GM12872 (cell line): ENCODE measurements at regions not wholly inside any gene's neighbourhood (a gene's known extent, or its start where the extent isn't known, plus 50 kb on each side); places are given as distances from the start of the nearest gene placed in this dataset.

Experiments used
- TF ChIP-seq, protein P1 (sequence below): IDR thresholded peaks from 3 replicates; pipeline ENCODE4 v1.5.1; 2011; ENCODE audit warnings: low read depth, mild to moderate bottlenecking, low read length, moderate library complexity; ENCODE audit not compliant: insufficient read depth

DNA sequence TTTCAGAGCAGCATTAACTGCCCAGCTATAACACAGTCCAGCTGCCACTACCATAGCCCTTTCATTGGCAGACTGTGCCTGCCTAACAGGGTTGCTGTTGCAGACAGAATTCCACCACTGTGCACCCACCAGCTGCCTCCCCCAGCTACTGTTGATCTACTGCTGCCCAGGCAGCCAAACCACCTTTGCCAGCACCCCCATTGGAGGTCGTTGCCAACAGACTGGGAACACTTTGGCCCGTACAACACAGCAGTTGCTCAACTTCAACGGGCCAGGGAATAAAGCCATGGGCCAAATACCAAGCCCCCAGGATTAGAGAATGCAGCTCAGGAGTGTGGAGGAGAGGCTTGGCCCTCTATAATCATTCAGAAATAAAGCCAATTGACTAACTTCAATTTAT is 473.6 kb downstream of the CDH11 start:
- TF ChIP-seq, protein P1, sequence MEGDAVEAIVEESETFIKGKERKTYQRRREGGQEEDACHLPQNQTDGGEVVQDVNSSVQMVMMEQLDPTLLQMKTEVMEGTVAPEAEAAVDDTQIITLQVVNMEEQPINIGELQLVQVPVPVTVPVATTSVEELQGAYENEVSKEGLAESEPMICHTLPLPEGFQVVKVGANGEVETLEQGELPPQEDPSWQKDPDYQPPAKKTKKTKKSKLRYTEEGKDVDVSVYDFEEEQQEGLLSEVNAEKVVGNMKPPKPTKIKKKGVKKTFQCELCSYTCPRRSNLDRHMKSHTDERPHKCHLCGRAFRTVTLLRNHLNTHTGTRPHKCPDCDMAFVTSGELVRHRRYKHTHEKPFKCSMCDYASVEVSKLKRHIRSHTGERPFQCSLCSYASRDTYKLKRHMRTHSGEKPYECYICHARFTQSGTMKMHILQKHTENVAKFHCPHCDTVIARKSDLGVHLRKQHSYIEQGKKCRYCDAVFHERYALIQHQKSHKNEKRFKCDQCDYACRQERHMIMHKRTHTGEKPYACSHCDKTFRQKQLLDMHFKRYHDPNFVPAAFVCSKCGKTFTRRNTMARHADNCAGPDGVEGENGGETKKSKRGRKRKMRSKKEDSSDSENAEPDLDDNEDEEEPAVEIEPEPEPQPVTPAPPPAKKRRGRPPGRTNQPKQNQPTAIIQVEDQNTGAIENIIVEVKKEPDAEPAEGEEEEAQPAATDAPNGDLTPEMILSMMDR = no peak

DNA sequence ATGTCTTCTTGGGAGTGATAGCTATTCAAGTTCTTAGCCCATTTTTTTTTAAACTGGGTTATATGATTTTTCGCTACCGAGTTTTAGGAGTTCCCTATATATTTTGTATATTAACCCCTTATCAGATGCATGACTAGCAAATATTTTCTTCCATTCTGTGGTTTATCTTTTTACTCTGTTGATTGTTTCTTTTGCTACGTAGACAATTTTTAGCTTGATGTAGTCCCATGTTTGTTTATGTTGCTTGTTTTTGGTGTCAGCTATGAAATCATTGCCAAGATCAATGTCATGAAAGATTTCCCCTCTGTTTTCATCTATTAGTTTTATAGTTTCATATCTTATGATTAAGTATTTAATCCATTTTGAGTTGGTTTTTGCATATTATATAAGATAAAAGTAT is 480.5 kb downstream of the CDH11 start:
- TF ChIP-seq, protein P1 = no peak

DNA sequence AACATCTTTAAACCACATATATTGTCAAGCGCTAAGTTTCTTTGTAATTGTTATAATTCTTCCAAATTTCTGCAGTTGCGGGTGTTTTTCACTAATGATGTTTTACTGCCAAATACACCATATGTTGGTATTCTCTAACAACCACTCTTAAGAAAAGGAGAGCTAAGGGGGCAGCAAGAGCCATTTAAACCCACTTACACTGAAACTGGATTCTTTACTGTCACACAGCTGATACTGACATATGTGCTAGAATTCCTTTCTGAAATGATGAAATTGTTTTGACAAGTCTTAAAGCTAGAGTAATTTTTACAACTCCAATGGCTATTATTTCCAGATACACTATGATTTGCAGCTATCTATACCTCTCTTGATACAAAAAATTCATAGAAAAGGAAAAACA is 483.1 kb downstream of the CDH11 start:
- TF ChIP-seq, protein P1 = no peak

DNA sequence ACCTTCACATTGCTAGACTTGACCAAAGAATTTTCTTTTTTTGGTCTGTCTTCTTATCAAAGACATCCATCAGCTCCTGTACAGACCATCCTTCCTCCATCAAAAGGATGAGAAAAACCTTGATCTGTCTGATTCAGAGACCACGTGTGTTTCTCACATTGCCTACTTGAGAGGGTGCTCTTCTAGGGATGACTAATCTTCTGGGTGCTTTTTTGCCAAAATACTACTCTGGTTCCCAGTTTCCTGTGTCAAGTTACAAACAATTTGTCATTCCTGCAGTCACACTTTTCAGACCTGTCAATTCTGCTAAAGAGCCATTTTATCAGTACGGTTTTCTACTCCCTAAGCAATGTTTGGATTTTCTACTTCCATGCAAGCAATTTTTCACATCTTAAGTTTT is 492.2 kb downstream of the CDH11 start:
- TF ChIP-seq, protein P1 = no peak

DNA sequence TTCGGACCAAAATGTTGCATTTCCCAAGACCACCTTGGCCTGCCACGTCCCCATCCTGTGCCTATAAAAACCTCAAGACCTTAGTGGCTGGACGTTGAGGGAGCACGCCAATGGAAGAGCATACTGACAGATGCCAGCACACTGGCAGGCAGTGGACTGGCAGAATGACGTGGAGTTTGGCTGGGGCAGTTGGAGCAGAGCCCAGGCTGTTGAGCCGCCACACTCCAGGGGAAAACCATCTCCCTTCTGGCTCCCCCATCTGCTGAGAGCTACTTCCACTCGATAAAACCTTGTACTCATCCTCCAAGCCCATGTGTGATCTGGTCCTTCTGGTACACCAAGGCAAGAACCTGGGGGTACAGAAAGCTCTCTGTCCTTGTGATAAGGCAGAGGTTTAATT is 494.1 kb downstream of the CDH11 start:
- TF ChIP-seq, protein P1 = no peak

DNA sequence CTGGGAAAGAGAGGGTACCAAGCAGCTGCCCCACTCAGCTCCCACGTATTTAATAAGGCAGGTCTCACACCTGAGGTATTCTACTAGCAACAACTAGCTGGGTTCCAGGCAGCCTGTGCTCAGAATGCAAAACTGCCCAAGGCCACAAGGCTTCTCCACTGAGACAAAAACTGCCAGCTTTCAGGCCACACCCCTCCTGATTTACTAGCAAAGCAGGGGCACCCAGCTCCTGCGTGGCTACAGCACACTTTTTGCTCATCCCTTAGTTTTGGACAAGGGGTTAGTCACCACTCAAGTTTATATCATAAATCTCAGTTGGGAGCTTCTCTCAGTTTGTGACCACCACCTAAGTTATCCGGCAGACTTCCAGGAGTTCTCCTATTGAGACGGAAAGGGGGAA is 494.6 kb downstream of the CDH11 start:
- TF ChIP-seq, protein P1 = no peak

DNA sequence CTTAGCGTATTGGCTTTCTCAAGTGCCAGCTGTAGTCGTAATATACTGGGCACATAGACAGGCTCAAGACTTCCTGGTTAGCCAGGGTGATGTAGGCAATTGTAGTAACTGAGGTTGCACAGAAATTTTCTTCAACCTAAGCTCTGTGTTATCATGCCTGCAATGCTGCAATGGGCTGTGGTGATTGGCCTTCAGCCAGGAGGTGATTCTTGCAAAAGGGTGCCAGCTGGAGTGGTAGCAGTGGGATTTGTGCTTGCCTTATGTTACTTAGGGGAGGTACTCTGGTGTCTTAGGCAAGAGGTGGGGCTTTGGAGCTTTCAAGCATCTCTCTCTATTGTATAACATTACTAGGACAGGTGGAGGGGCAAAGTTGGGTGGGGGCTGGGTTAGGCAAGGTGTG is 495.1 kb downstream of the CDH11 start:
- TF ChIP-seq, protein P1 = no peak

DNA sequence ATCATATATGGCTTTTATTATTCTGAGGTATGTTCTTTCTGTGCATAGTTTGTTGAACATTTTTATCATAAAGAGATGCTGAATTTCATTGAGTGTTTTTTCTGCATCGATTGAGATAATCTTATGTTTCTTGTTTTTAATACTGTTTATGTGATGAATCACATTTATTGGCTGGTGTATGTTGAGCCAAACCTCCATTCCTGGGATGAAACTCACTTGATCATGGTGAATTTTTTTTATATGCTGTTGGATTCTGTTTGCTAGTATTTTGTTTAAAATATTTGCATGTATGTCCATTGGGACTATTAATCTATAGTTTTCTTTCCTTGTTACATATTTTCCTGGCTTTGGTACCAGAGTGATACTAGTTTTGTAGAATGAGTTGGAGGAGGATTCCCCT is 500.2 kb downstream of the CDH11 start:
- TF ChIP-seq, protein P1 = no peak
